Neural progenitor cell (in vitro differentiated cells): ENCODE measurements at regions not wholly inside any gene's neighbourhood (a gene's known extent, or its start where the extent isn't known, plus 50 kb on each side); places are given as distances from the start of the nearest gene placed in this dataset.

Experiments used
- DNase-seq: peaks from one replicate; pipeline ENCODE4 v3.0.0-alpha.2; 2016; ENCODE audit warnings: low spot score
- H2AFZ ChIP-seq: fragments of 200-600 bp; sonication (generic); replicated peaks from 2 replicates; pipeline ENCODE4 v1.6.1; 2016; ENCODE audit warnings: antibody characterized with exemption
- H3F3A ChIP-seq: fragments of 200-600 bp; sonication (generic); 2 replicates; pipeline ENCODE4 v1.6.1; 2016; ENCODE audit warnings: antibody characterized with exemption, low read depth
- H3K27ac ChIP-seq: fragments of 200-600 bp; sonication (generic); 2 replicates; pipeline ENCODE4 v1.5.1; 2016; ENCODE audit warnings: mild to moderate bottlenecking
- H3K27me3 ChIP-seq: fragments of 200-600 bp; sonication (generic); 2 replicates; pipeline ENCODE4 v1.6.1; 2016; ENCODE audit warnings: mild to moderate bottlenecking, moderate library complexity
- H3K36me3 ChIP-seq: fragments of 200-600 bp; sonication (generic); 2 replicates; pipeline ENCODE4 v1.5.1; 2016
- H3K4me1 ChIP-seq: fragments of 200-600 bp; sonication (generic); 2 replicates; pipeline ENCODE4 v1.6.1; 2016; ENCODE audit warnings: mixed run types
- H3K4me2 ChIP-seq: fragments of 200-600 bp; sonication (generic); 2 replicates; pipeline ENCODE4 v1.6.1; 2016
- H3K4me3 ChIP-seq: fragments of 200-600 bp; sonication (generic); 2 replicates; pipeline ENCODE4 v1.5.1; 2016
- H3K79me2 ChIP-seq: fragments of 200-600 bp; sonication (generic); 2 replicates; pipeline ENCODE4 v1.6.1; 2016; ENCODE audit warnings: low read depth
- H3K9ac ChIP-seq: fragments of 200-600 bp; sonication (generic); 2 replicates; pipeline ENCODE4 v1.6.1; 2016
- H3K9me3 ChIP-seq: fragments of 200-600 bp; sonication (generic); 2 replicates; pipeline ENCODE4 v1.5.1; 2016; ENCODE audit warnings: low read depth
- H4K20me1 ChIP-seq: fragments of 200-600 bp; sonication (generic); 2 replicates; pipeline ENCODE4 v1.6.1; 2016; ENCODE audit warnings: low read depth
- H3K27ac Mint-ChIP-seq: 3 replicates; pipeline ENCODE4 v1.8.0; 2021; ENCODE audit warnings: mixed read lengths
- H3K27me3 Mint-ChIP-seq: 2 replicates; pipeline ENCODE4 v1.8.0; 2022; ENCODE audit warnings: low read depth, mild to moderate bottlenecking, inconsistent platforms, moderate library complexity, mixed read lengths; ENCODE audit not compliant: insufficient read depth
- H3K36me3 Mint-ChIP-seq: 3 replicates; pipeline ENCODE4 v1.8.0; 2021; ENCODE audit warnings: mixed read lengths
- H3K4me1 Mint-ChIP-seq: 3 replicates; pipeline ENCODE4 v1.8.0; 2021; ENCODE audit warnings: mixed read lengths
- H3K4me3 Mint-ChIP-seq: 3 replicates; pipeline ENCODE4 v1.8.0; 2021; ENCODE audit warnings: mild to moderate bottlenecking, moderate library complexity, mixed read lengths
- H3K9me3 Mint-ChIP-seq: 3 replicates; pipeline ENCODE4 v1.8.0; 2020; ENCODE audit warnings: mixed read lengths
- EZH2 ChIP-seq: fragments of 200-600 bp; sonication (generic); IDR thresholded peaks from 2 replicates; pipeline ENCODE4 v1.6.1; 2017; ENCODE audit warnings: antibody characterized with exemption, mild to moderate bottlenecking, moderate library complexity
- EZH2phosphoT487 ChIP-seq: fragments of 200-600 bp; sonication (generic); IDR thresholded peaks from 2 replicates; pipeline ENCODE4 v1.6.1; 2017; ENCODE audit warnings: antibody characterized with exemption
- TF ChIP-seq, protein P1 (sequence below): fragments of 200-600 bp; sonication (generic); IDR thresholded peaks from 2 replicates; pipeline ENCODE4 v1.5.1; 2017; ENCODE audit warnings: antibody characterized with exemption, mild to moderate bottlenecking

- no peak for TF ChIP-seq EZH2
- TF ChIP-seq, protein P1, sequence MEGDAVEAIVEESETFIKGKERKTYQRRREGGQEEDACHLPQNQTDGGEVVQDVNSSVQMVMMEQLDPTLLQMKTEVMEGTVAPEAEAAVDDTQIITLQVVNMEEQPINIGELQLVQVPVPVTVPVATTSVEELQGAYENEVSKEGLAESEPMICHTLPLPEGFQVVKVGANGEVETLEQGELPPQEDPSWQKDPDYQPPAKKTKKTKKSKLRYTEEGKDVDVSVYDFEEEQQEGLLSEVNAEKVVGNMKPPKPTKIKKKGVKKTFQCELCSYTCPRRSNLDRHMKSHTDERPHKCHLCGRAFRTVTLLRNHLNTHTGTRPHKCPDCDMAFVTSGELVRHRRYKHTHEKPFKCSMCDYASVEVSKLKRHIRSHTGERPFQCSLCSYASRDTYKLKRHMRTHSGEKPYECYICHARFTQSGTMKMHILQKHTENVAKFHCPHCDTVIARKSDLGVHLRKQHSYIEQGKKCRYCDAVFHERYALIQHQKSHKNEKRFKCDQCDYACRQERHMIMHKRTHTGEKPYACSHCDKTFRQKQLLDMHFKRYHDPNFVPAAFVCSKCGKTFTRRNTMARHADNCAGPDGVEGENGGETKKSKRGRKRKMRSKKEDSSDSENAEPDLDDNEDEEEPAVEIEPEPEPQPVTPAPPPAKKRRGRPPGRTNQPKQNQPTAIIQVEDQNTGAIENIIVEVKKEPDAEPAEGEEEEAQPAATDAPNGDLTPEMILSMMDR, result no peak
- TF ChIP-seq EZH2phosphoT487, result no peak
- peaks cover 5% of the 10 kb centered on the region for H3K4me1 Mint-ChIP-seq
- Histone ChIP-seq H3F3A (no peaks in the 10 kb centered on the region), H3K27ac (no peak overlapping the region), H3K4me1 (no peaks in the 10 kb centered on the region), H2AFZ (no peak overlapping the region), H4K20me1 (no peaks in the 10 kb centered on the region), H3K36me3 (no peaks in the 10 kb centered on the region), H3K4me2 (no peak overlapping the region), H3K27me3 (no peaks in the 10 kb centered on the region), H3K4me3 (no peak overlapping the region), H3K79me2 (no peaks in the 10 kb centered on the region), H3K9me3 (no peaks in the 10 kb centered on the region), H3K9ac (no peak overlapping the region)
- no peaks in the 10 kb centered on the region for H3K36me3 Mint-ChIP-seq
- no peaks in the 10 kb centered on the region for H3K27me3 Mint-ChIP-seq
- no peak overlapping the region for H3K27ac Mint-ChIP-seq
- no peaks in the 10 kb centered on the region for H3K9me3 Mint-ChIP-seq
- H3K4me3 Mint-ChIP-seq, result no peak overlapping the region
- DNase-seq, result no peak
Measured at GRCh38 chr12:38411426-38411825, 94.9 kb downstream of the ALG10B start.

DNA sequence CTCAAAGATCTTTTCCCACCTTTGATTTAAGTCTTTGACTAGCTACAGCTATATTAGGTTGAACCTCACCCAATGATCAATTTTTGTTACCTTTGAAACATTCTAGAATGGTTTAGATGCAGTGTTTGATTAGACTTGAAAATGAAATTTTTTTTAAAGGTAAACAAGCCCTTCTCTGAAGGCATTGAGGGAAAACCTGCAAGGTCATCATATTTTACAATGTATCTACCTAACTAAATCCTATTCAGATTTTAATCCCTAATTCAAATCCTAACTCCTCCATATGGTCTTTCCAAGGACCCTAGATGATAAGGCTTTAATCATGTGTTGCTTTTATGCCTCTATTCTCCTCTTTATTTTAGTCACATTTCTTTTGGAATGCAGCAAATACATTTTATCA, 95.4 kb downstream of the ALG10B start:
- H3K27ac Mint-ChIP-seq, result no peak overlapping the region

GRCh38 chr12:38417101-38417500, 100.5 kb downstream of the ALG10B start:
- H3K4me1 ChIP-seq, result no peaks in the 10 kb centered on the region
- H3K4me1 Mint-ChIP-seq, result no peaks in the 10 kb centered on the region

More for the DNA sequence above, 95.4 kb downstream of the ALG10B start:
- DNase-seq, result no peak
- Histone ChIP-seq H3K4me3 (no peak overlapping the region), H4K20me1 (no peaks in the 10 kb centered on the region), H3K4me2 (no peak overlapping the region), H3K27ac (no peak overlapping the region), H3K79me2 (no peaks in the 10 kb centered on the region), H3K9ac (no peak overlapping the region), H3K27me3 (no peaks in the 10 kb centered on the region), H3K4me1 (no peaks in the 10 kb centered on the region), H2AFZ (no peak overlapping the region), H3F3A (no peaks in the 10 kb centered on the region), H3K36me3 (no peaks in the 10 kb centered on the region), H3K9me3 (no peaks in the 10 kb centered on the region)
- TF ChIP-seq EZH2phosphoT487 (no peak), EZH2 (no peak)
- TF ChIP-seq, protein P1, result no peak
- no peaks in the 10 kb centered on the region for H3K27me3 Mint-ChIP-seq
- peaks cover 5% of the 10 kb centered on the region for H3K4me1 Mint-ChIP-seq
- no peaks in the 10 kb centered on the region for H3K36me3 Mint-ChIP-seq
- no peak overlapping the region for H3K4me3 Mint-ChIP-seq
- no peaks in the 10 kb centered on the region for H3K9me3 Mint-ChIP-seq

More at GRCh38 chr12:38417101-38417500, 100.5 kb downstream of the ALG10B start:
- Histone ChIP-seq H3K27ac (no peak overlapping the region), H4K20me1 (no peaks in the 10 kb centered on the region), H2AFZ (no peak overlapping the region), H3K79me2 (no peaks in the 10 kb centered on the region), H3K4me3 (no peak overlapping the region), H3K9ac (no peak overlapping the region), H3K9me3 (no peaks in the 10 kb centered on the region), H3K27me3 (no peaks in the 10 kb centered on the region), H3K4me2 (no peak overlapping the region), H3K36me3 (no peaks in the 10 kb centered on the region), H3F3A (no peaks in the 10 kb centered on the region)
- no peaks in the 10 kb centered on the region for H3K36me3 Mint-ChIP-seq
- DNase-seq, result no peak
- TF ChIP-seq, protein P1, result no peak
- TF ChIP-seq EZH2phosphoT487, result no peak
- no peak for TF ChIP-seq EZH2
- peaks cover 7% of the 10 kb centered on the region for H3K9me3 Mint-ChIP-seq
- H3K4me3 Mint-ChIP-seq, result no peak overlapping the region
- H3K27me3 Mint-ChIP-seq, result no peaks in the 10 kb centered on the region
- no peak overlapping the region for H3K27ac Mint-ChIP-seq
